ENCODE measurements at regions not wholly inside any gene's neighbourhood (a gene's known extent, or its start where the extent isn't known, plus 50 kb on each side); places are given as distances from the start of the nearest gene placed in this dataset.

GRCh38 chr1:98101364-98101763 lies 180.5 kb upstream of the DPYD start:
- TF ChIP-seq CTCF (IDR thresholded peaks at IDR 0.05; ENCODE audit: low read depth, low read length) = no peak
- H3K4me3 ChIP-seq (ENCODE audit: low read depth, low read length) = no peak overlapping the region

GRCh38 chr1:98099501-98099900 lies 178.7 kb upstream of the DPYD start:
- H3K4me3 ChIP-seq (ENCODE audit: low read depth, low read length) = no peak overlapping the region
- no peak for TF ChIP-seq CTCF (IDR thresholded peaks at IDR 0.05; ENCODE audit: low read depth, low read length)

GRCh38 chr1:98098473-98098872 lies 177.6 kb upstream of the DPYD start:
- no peak overlapping the region for H3K4me3 ChIP-seq (ENCODE audit: low read depth, low read length)
- TF ChIP-seq CTCF (IDR thresholded peaks at IDR 0.05; ENCODE audit: low read depth, low read length) = no peak

- no peak for TF ChIP-seq CTCF (IDR thresholded peaks at IDR 0.05; ENCODE audit: low read depth, low read length)
- H3K4me3 ChIP-seq (ENCODE audit: low read depth, low read length) = no peak overlapping the region
Observed at GRCh38 chr1:98090351-98090750, 169.5 kb upstream of the DPYD start.

GRCh38 chr1:98088381-98088780 lies 167.5 kb upstream of the DPYD start:
- no peak for TF ChIP-seq CTCF (IDR thresholded peaks at IDR 0.05; ENCODE audit: low read depth, low read length)
- H3K4me3 ChIP-seq (ENCODE audit: low read depth, low read length) = no peak overlapping the region

- no peak for TF ChIP-seq CTCF (IDR thresholded peaks at IDR 0.05; ENCODE audit: low read depth, low read length)
Observed at GRCh38 chr1:98086796-98087441, 166.1 kb upstream of the DPYD start.

GRCh38 chr1:98086156-98086555 lies 165.3 kb upstream of the DPYD start:
- TF ChIP-seq CTCF (IDR thresholded peaks at IDR 0.05; ENCODE audit: low read depth, low read length) = no peak
- H3K4me3 ChIP-seq (ENCODE audit: low read depth, low read length) = no peak overlapping the region

More at GRCh38 chr1:98086796-98087441, 166.1 kb upstream of the DPYD start:
- H3K4me3 ChIP-seq (ENCODE audit: low read depth, low read length) = 0 out of 2 replicates have a peak overlapping the region, but pooled peaks have one; percentile 6

All from WI38 (cell line).